ENCODE measurements at regions not wholly inside any gene's neighbourhood (a gene's known extent, or its start where the extent isn't known, plus 50 kb on each side); places are given as distances from the start of the nearest gene placed in this dataset.
"Not testable (repeated sequence)": the region's sequence is repeated elsewhere in the genome, so short reads cannot be mapped to it uniquely, and the experiment has no call there.

DNA sequence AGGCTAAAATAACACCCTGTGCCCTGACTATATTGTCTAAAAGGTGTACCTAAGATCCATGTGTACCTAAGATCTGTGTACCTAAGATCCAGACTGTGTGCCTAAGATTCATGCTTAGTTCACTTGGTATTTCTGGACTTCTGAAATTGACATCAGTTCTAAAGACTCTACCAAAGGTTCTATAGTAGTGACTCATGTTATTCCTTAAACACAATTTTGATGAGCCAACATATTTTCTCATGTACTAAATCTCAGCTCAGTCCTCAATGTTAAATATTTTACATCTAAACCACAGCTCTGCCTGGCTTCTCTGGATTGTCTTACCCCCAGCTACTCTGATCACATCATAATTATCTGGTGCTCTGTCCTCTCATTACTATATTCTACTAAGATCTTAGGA lies 802.3 kb upstream of the SORCS1 start:
- no peak overlapping the region for H3K27ac Mint-ChIP-seq

DNA sequence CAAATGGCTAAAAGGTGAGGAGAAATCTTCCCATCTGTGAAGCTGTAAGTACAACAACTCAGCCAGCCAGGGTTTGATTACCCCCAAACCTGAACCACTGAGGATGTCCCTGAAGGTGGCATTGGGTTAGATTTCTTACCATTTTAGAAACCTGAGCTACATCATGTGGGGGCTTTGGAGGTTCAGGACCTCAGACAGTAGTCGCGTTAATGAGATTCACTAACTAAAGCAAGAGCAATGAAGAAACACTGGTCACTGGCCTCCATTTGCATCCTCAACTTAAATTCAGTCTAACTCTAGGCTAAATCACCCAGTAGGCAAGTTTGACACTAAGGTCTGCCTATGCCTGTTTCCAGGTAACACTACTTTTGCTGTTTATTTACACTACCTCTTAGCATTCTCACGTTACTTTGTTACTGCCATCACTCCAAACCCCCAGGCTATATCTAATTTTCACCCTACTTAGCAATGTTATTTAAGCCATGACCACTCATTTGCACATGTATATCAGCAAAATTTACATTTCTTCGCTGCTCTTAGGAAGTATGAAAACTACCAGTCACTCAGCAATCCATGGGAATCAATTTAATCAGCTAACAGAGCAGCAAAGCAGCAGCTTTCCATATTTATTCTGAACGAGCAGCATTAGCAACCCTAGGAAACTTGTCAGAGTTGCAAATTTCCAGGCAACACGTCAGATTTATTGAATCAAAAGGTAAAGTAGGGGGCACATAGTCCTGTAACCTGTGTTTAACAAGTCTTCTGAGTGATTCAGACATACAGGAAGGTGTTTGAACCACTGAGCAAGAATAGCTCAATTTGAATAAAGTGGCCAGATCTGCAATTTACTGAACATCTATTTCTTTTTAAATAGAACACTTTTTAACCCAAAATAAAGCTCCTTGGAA lies 788.4 kb upstream of the SORCS1 start:
- Histone ChIP-seq H3K27me3 (replicated peaks in 1 of 4; ENCODE audit: control extremely low read depth in 1 of 4, control insufficient read depth in 3 of 4, insufficient read depth in 4 of 4, low read length in 3 of 4) (no peaks in the 10 kb centered on the region), H3K79me2 (ENCODE audit: control insufficient read depth, insufficient read depth, low read length) (no peaks in the 10 kb centered on the region), H3K27ac (ENCODE audit: low read length in 2 of 2) (no peak overlapping the region), H4K20me1 (ENCODE audit: control insufficient read depth, insufficient read depth, low read length, poor library complexity, severe bottlenecking) (no peaks in the 10 kb centered on the region), H3K4me3 (ENCODE audit: control extremely low read depth in 1 of 5, extremely low read depth in 1 of 5, insufficient read depth in 1 of 5, low read depth in 2 of 5, low read length in 4 of 5) (no peak overlapping the region), H2AFZ (ENCODE audit: insufficient read depth, low read depth, low read length, poor library complexity, severe bottlenecking) (no peak overlapping the region), H3K4me1 (ENCODE audit: control insufficient read depth in 2 of 2, insufficient read depth in 2 of 2, low read length in 2 of 2) (no peaks in the 10 kb centered on the region), H3K36me3 (replicated peaks in 1 of 2; ENCODE audit: control extremely low read depth in 1 of 2, control insufficient read depth in 1 of 2, extremely low read depth in 1 of 2, insufficient read depth in 2 of 2, low read length in 1 of 2) (no peaks in the 10 kb centered on the region), H3K9me3 (ENCODE audit: control extremely low read depth in 1 of 3, control insufficient read depth in 2 of 3, insufficient read depth in 1 of 3, low read length in 2 of 3) (peaks cover 0 to 8% (median 0%) of the 10 kb centered on the region in 3 donors), H3K9ac (ENCODE audit: low read length) (no peak overlapping the region), H3K4me2 (replicated peaks; ENCODE audit: low read depth, low read length, poor library complexity, severe bottlenecking) (no peak overlapping the region)
- 58% methylated on average over 4 of the region's 6 CpGs for WGBS (ENCODE audit: insufficient coverage)
- CTCF ChIA-PET: no interaction called here
- POLR2A ChIA-PET: no interaction called here
- Mint-ChIP-seq H3K27ac (no peak overlapping the region), H3K27me3 (no peaks in the 10 kb centered on the region), H3K9me3 (ENCODE audit: insufficient read depth) (peaks cover 10% of the 10 kb centered on the region), H3K4me1 (no peaks in the 10 kb centered on the region), H3K4me3 (no peak overlapping the region)
- TF ChIP-seq EZH2 (IDR thresholded peaks at IDR 0.05; ENCODE audit: borderline replicate concordance, insufficient read depth, low read depth, low read length, poor library complexity, severe bottlenecking): no peak
- TF ChIP-seq, protein P1, sequence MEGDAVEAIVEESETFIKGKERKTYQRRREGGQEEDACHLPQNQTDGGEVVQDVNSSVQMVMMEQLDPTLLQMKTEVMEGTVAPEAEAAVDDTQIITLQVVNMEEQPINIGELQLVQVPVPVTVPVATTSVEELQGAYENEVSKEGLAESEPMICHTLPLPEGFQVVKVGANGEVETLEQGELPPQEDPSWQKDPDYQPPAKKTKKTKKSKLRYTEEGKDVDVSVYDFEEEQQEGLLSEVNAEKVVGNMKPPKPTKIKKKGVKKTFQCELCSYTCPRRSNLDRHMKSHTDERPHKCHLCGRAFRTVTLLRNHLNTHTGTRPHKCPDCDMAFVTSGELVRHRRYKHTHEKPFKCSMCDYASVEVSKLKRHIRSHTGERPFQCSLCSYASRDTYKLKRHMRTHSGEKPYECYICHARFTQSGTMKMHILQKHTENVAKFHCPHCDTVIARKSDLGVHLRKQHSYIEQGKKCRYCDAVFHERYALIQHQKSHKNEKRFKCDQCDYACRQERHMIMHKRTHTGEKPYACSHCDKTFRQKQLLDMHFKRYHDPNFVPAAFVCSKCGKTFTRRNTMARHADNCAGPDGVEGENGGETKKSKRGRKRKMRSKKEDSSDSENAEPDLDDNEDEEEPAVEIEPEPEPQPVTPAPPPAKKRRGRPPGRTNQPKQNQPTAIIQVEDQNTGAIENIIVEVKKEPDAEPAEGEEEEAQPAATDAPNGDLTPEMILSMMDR (IDR thresholded peaks at IDR 0.05): no peak
- DNase-seq (no peak), ATAC-seq (ENCODE audit: low read depth) (no peak)
- intact Hi-C loops (cut with micrococcal nuclease): no loop called here

More for the DNA sequence above, 802.3 kb upstream of the SORCS1 start:
- intact Hi-C loops (cut with micrococcal nuclease): no loop called here
- Histone ChIP-seq H3K4me2 (replicated peaks; ENCODE audit: low read depth, low read length, poor library complexity, severe bottlenecking) (no peak overlapping the region), H3K4me3 (ENCODE audit: control extremely low read depth in 1 of 5, extremely low read depth in 1 of 5, insufficient read depth in 1 of 5, low read depth in 2 of 5, low read length in 4 of 5) (no peak overlapping the region), H3K4me1 (ENCODE audit: control insufficient read depth in 2 of 2, insufficient read depth in 2 of 2, low read length in 2 of 2) (no peaks in the 10 kb centered on the region), H3K36me3 (replicated peaks in 1 of 2; ENCODE audit: control extremely low read depth in 1 of 2, control insufficient read depth in 1 of 2, extremely low read depth in 1 of 2, insufficient read depth in 2 of 2, low read length in 1 of 2) (no peaks in the 10 kb centered on the region), H3K27me3 (replicated peaks in 1 of 4; ENCODE audit: control extremely low read depth in 1 of 4, control insufficient read depth in 3 of 4, insufficient read depth in 4 of 4, low read length in 3 of 4) (no peaks in the 10 kb centered on the region), H3K79me2 (ENCODE audit: control insufficient read depth, insufficient read depth, low read length) (no peaks in the 10 kb centered on the region), H4K20me1 (ENCODE audit: control insufficient read depth, insufficient read depth, low read length, poor library complexity, severe bottlenecking) (no peaks in the 10 kb centered on the region), H3K9ac (ENCODE audit: low read length) (no peak overlapping the region), H2AFZ (ENCODE audit: insufficient read depth, low read depth, low read length, poor library complexity, severe bottlenecking) (no peak overlapping the region), H3K9me3 (ENCODE audit: control extremely low read depth in 1 of 3, control insufficient read depth in 2 of 3, insufficient read depth in 1 of 3, low read length in 2 of 3) (no peaks in the 10 kb centered on the region), H3K27ac (ENCODE audit: low read length in 2 of 2) (no peak overlapping the region)
- H3K4me3 Mint-ChIP-seq: no peak overlapping the region
- ATAC-seq (ENCODE audit: low read depth): no peak
- no peaks in the 10 kb centered on the region for H3K4me1 Mint-ChIP-seq
- no peaks in the 10 kb centered on the region for H3K9me3 Mint-ChIP-seq (ENCODE audit: insufficient read depth)
- TF ChIP-seq EZH2 (IDR thresholded peaks at IDR 0.05; ENCODE audit: borderline replicate concordance, insufficient read depth, low read depth, low read length, poor library complexity, severe bottlenecking): no peak
- TF ChIP-seq, protein P1 (IDR thresholded peaks at IDR 0.05): no peak
- ChIA-PET POLR2A (no interaction called here), CTCF (no interaction called here)
- no peaks in the 10 kb centered on the region for H3K27me3 Mint-ChIP-seq
- DNase-seq: no peak

DNA sequence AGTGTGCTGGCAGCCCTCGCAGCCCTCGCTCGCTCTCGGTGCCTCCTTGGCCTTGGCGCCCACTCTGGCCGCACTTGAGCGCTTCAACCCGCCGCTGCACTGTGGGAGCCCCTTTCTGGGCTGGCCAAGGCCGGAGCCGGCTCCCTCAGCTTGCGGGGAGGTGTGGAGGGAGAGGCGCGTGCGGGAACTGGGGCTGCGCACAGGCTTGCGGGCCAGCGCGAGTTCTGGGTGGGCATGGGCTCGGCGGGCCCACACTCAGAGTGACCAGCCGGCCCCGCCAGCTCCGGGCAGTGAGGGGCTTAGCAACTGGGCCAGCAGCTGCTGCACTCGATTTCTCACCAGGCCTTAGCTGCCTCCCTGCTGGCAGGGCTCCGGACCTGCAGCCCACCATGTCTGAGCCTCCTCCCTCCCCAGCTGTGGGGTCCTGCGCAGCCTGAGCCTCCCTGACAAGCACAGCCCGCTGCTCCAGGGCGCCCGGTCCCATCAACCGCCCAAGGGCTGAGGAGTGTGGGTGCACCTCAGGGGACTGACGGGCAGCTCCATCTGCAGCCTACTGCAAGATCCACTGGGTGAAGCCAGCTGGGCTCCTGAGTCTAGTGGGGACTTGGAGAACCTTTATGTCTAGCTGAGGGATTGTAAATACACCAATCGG lies 786.0 kb upstream of the SORCS1 start:
- H2AFZ ChIP-seq (ENCODE audit: insufficient read depth, low read depth, low read length, poor library complexity, severe bottlenecking); H3K4me3 Mint-ChIP-seq; H3K36me3 ChIP-seq (replicated peaks in 1 of 2; ENCODE audit: control extremely low read depth in 1 of 2, control insufficient read depth in 1 of 2, extremely low read depth in 1 of 2, insufficient read depth in 2 of 2, low read length in 1 of 2); CTCF ChIA-PET; H3K27ac Mint-ChIP-seq; H3K4me1 Mint-ChIP-seq; intact Hi-C loops (cut with micrococcal nuclease); H3K9me3 ChIP-seq (ENCODE audit: control extremely low read depth in 1 of 3, control insufficient read depth in 2 of 3, insufficient read depth in 1 of 3, low read length in 2 of 3); H4K20me1 ChIP-seq (ENCODE audit: control insufficient read depth, insufficient read depth, low read length, poor library complexity, severe bottlenecking); DNase-seq; H3K9ac ChIP-seq (ENCODE audit: low read length); H3K4me1 ChIP-seq (ENCODE audit: control insufficient read depth in 2 of 2, insufficient read depth in 2 of 2, low read length in 2 of 2); H3K4me2 ChIP-seq (replicated peaks; ENCODE audit: low read depth, low read length, poor library complexity, severe bottlenecking); POLR2A ChIA-PET; H3K4me3 ChIP-seq (ENCODE audit: control extremely low read depth in 1 of 5, extremely low read depth in 1 of 5, insufficient read depth in 1 of 5, low read depth in 2 of 5, low read length in 4 of 5); H3K27ac ChIP-seq (ENCODE audit: low read length in 2 of 2); H3K27me3 Mint-ChIP-seq; ATAC-seq (ENCODE audit: low read depth); H3K27me3 ChIP-seq (replicated peaks in 1 of 4; ENCODE audit: control extremely low read depth in 1 of 4, control insufficient read depth in 3 of 4, insufficient read depth in 4 of 4, low read length in 3 of 4); H3K79me2 ChIP-seq (ENCODE audit: control insufficient read depth, insufficient read depth, low read length): not testable (repeated sequence)
- WGBS (ENCODE audit: insufficient coverage): 93% methylated on average over 30 of the region's 33 CpGs
- H3K9me3 Mint-ChIP-seq (ENCODE audit: insufficient read depth): peaks cover 10% of the 10 kb centered on the region

All from B cell (primary cell).